ENCODE measurements at regions not wholly inside any gene's neighbourhood (a gene's known extent, or its start where the extent isn't known, plus 50 kb on each side); places are given as distances from the start of the nearest gene placed in this dataset.

DNA sequence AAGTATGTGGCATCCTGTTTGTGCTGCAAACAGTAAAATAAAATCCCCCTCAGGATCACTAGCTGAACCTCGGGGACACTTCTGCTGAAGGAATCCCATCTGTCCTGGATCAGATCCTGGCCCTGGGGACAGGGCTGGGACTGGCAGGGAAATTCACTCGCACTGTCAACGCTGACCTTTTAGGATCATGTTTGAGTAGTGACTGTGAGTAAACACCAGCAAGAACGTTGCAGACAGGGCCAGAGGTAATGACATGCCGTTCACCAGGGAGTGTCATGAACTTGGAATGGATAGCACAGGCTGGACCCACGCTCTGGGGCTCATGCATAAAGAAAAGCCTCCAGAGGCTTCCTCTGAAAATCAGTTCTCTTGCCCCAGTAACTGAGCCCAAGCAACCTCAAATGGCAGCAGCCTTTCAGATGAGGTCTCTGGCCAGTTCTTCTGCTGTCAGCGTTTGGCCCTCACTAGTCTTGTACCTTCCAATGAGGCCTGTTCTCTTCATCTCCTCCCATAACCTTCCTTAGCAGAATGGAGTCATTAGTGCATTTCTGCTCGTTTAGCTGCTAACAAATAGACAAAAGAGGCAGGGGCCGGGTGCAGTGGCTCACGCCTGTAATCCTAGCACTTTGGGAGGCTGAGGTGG lies 51.0 kb upstream of the BARX2 start:
- DNase-seq (ENCODE audit: extremely low read depth, insufficient read length) = no peak

DNA sequence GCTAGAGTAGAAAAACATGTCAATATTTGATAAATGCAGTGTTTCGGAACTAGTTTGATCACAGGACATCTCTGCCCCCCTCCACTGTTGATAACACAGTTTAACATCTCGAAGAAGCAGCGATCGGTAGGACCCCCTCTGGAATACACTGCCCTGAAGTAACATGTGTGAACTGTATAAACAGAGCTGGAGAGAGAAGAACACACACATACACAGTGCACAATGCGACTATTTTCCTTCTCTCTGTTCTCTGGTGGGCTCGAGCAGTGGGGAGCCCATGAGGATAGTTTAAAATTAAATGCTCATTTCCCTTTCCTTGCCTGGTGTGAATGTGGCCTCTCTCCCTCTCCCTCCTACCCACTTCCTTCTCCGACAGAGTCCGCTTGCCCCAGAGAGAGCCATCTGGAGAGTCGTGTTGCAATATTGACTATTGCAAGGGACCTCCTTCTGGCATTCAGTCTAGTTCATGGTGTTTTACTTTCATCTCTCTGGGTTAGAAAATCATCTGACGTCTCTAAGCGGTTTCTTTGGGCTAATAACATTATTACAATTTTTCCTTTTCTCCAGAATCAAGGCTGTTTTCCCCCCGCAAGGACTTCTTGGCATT lies 51.6 kb upstream of the BARX2 start:
- Histone ChIP-seq H3K4me3 (replicated peaks; ENCODE audit: low read depth, low read length) (no peak overlapping the region), H3K36me3 (ENCODE audit: control insufficient read depth, insufficient read depth, low read length) (no peaks in the 10 kb centered on the region), H3K27me3 (replicated peaks; ENCODE audit: control insufficient read depth, insufficient read depth, low read length) (no peaks in the 10 kb centered on the region; the same call in 1 of the 2 replicates)
- TF ChIP-seq, protein P1, sequence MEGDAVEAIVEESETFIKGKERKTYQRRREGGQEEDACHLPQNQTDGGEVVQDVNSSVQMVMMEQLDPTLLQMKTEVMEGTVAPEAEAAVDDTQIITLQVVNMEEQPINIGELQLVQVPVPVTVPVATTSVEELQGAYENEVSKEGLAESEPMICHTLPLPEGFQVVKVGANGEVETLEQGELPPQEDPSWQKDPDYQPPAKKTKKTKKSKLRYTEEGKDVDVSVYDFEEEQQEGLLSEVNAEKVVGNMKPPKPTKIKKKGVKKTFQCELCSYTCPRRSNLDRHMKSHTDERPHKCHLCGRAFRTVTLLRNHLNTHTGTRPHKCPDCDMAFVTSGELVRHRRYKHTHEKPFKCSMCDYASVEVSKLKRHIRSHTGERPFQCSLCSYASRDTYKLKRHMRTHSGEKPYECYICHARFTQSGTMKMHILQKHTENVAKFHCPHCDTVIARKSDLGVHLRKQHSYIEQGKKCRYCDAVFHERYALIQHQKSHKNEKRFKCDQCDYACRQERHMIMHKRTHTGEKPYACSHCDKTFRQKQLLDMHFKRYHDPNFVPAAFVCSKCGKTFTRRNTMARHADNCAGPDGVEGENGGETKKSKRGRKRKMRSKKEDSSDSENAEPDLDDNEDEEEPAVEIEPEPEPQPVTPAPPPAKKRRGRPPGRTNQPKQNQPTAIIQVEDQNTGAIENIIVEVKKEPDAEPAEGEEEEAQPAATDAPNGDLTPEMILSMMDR (IDR thresholded peaks at IDR 0.05; ENCODE audit: insufficient read depth, low read length, poor library complexity, severe bottlenecking) = no peak
- no peak for DNase-seq (ENCODE audit: extremely low read depth, insufficient read length)

More for the DNA sequence above, 51.0 kb upstream of the BARX2 start:
- Histone ChIP-seq H3K36me3 (ENCODE audit: control insufficient read depth, insufficient read depth, low read length) (no peaks in the 10 kb centered on the region), H3K27me3 (replicated peaks; ENCODE audit: control insufficient read depth, insufficient read depth, low read length) (no peaks in the 10 kb centered on the region; the same call in 1 of the 2 replicates), H3K4me3 (replicated peaks; ENCODE audit: low read depth, low read length) (no peak overlapping the region)
- TF ChIP-seq, protein P1 (IDR thresholded peaks at IDR 0.05; ENCODE audit: insufficient read depth, low read length, poor library complexity, severe bottlenecking) = no peak

DNA sequence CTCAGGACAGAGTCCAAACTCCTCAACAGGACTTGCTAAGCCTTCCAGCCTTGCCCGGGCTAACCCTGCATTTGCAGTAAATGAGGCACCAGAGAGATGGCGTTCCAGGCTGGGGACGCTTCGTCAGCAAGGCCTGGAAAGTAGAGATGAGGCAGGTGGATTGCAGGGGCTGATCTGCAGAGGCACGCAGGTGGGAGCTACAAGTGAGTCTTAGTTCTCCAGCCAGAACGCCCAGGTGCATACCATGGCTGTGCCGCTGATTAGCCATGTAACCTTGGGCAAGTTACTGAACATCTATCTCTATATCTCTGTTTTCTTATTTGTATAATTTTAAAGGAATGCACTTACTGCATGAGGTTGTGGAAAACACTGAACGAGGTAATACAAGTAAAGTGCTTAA lies 52.7 kb upstream of the BARX2 start:
- TF ChIP-seq, protein P1 (IDR thresholded peaks at IDR 0.05; ENCODE audit: insufficient read depth, low read length, poor library complexity, severe bottlenecking) = no peak

DNA sequence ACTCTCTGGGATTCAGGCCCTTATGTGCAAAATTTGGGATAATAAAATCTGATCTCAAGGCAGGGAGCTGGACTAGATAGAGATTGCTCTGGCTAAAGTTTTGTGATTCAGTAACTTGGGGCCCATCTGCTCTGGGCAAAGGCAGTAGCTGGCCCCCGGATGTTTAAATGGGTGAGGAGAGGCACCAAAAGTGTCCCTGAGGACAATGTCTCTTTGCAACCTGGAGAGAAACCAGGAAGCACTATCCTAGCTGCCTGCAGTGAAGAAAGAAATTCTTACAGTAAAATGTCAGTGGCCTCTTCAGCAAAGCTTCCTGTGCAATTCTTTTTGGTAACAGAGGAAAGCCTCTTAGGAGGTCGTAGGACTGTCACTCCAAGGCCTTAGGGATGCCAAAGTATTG lies 54.6 kb upstream of the BARX2 start:
- Histone ChIP-seq H3K27me3 (replicated peaks; ENCODE audit: control insufficient read depth, insufficient read depth, low read length) (no peaks in the 10 kb centered on the region; the same call in 1 of the 2 replicates), H3K4me3 (replicated peaks; ENCODE audit: low read depth, low read length) (no peak overlapping the region), H3K36me3 (ENCODE audit: control insufficient read depth, insufficient read depth, low read length) (no peaks in the 10 kb centered on the region)
- no peak for DNase-seq (ENCODE audit: extremely low read depth, insufficient read length)
- TF ChIP-seq, protein P1 (IDR thresholded peaks at IDR 0.05; ENCODE audit: insufficient read depth, low read length, poor library complexity, severe bottlenecking) = no peak

More for the DNA sequence above, 52.7 kb upstream of the BARX2 start:
- Histone ChIP-seq H3K36me3 (ENCODE audit: control insufficient read depth, insufficient read depth, low read length) (no peaks in the 10 kb centered on the region), H3K4me3 (replicated peaks; ENCODE audit: low read depth, low read length) (no peak overlapping the region), H3K27me3 (replicated peaks; ENCODE audit: control insufficient read depth, insufficient read depth, low read length) (no peaks in the 10 kb centered on the region; the same call in 1 of the 2 replicates)
- DNase-seq (ENCODE audit: extremely low read depth, insufficient read length) = no peak

DNA sequence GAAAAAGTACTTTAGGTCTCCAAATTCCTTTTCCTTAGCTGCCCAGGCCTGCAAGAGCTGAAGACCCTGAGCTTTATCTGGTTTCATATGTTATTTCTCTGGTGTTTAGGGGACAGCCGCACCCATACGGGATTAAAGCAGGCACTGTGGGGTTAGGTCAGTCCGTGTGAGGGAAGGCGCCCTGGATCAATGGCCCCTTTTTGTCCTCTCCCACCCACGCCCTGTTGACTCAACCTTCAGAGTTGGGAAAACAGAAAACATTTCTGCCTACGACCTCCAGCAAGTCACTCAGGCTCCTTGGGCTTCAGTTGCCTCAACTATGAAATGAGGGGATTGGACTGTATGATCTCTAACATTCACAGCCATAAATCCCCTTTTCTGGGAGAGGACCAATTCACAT lies 55.2 kb upstream of the BARX2 start:
- H3K27me3 ChIP-seq (replicated peaks; ENCODE audit: control insufficient read depth, insufficient read depth, low read length) = no peaks in the 10 kb centered on the region; the same call in 1 of the 2 replicates
- H3K4me3 ChIP-seq (replicated peaks; ENCODE audit: low read depth, low read length) = no peak overlapping the region
- TF ChIP-seq, protein P1 (IDR thresholded peaks at IDR 0.05; ENCODE audit: insufficient read depth, low read length, poor library complexity, severe bottlenecking) = no peak
- no peaks in the 10 kb centered on the region for H3K36me3 ChIP-seq (ENCODE audit: control insufficient read depth, insufficient read depth, low read length)
- no peak for DNase-seq (ENCODE audit: extremely low read depth, insufficient read length)
